ENCODE measurements at regions not wholly inside any gene's neighbourhood (a gene's known extent, or its start where the extent isn't known, plus 50 kb on each side); places are given as distances from the start of the nearest gene placed in this dataset.

DNA sequence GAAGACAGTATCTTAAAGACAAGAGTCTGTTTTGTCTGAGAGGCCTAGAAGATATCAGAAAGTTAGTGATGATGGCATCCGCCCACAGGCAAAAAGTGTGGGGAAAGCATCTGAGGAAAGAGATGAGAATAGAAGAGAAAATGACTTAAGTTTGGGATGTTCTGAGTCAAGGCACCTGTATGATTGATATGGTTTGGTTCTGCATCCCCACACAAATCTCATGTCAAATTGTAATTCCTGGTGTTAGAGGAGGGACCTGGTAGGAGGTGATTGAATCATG, 568.2 kb upstream of the MGMT start:
- POLR2A ChIA-PET: no interaction called here

DNA sequence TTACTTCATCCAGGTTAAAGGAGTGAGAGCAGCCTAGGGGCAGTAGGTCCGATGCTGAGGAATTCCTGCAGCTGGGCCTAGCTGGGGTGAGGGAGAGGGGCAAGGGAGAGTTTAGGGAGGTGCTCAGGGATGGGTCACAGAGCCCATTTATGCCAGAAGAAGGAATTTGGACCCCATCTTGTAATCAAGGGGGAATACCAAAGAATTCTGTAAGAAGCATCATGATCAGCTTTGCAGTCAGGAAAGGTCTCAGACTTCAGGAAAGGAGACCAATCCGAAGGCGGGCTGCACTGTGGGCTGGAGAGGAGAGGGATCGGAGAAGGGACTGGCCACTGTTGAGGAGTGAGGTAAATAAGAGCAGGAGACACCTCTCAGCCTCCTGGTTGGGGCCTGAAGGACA, 566.6 kb upstream of the MGMT start:
- FAIRE-seq (no peak), DNase-seq (ENCODE audit: low read depth, low spot score) (no peak)
- H3K27ac ChIP-seq (ENCODE audit: insufficient read depth, low read depth, low read length): no peak overlapping the region
- H2AFZ ChIP-seq (ENCODE audit: low read depth, low read length): no peak overlapping the region
- H3K4me1 ChIP-seq (ENCODE audit: control insufficient read depth, extremely low read depth, insufficient read depth, low read length): no peaks in the 10 kb centered on the region
- H3K36me3 ChIP-seq (ENCODE audit: control insufficient read depth in 2 of 2, extremely low read depth in 1 of 2, insufficient read depth in 2 of 2, low read length in 2 of 2): no peaks in the 10 kb centered on the region
- no peaks in the 10 kb centered on the region for H3K9me1 ChIP-seq (replicated peaks; ENCODE audit: control insufficient read depth, extremely low read depth, insufficient read depth, low read length)
- CTCF ChIA-PET: no interaction called here
- no peak overlapping the region for H3K4me3 ChIP-seq (replicated peaks in 1 of 3; ENCODE audit: insufficient read depth in 1 of 3, low read depth in 1 of 3, low read length in 3 of 3)
- no peaks in the 10 kb centered on the region for H3K9me3 ChIP-seq (replicated peaks; ENCODE audit: control insufficient read depth, insufficient read depth, low read length)
- H4K20me1 ChIP-seq (replicated peaks; ENCODE audit: control insufficient read depth, extremely low read depth, insufficient read depth, low read length): no peaks in the 10 kb centered on the region
- no peak overlapping the region for H3K4me2 ChIP-seq (ENCODE audit: insufficient read depth, low read length)
- POLR2A ChIA-PET: no interaction called here
- H3K27me3 ChIP-seq (ENCODE audit: control insufficient read depth in 2 of 2, insufficient read depth in 2 of 2, low read length in 2 of 2): no peaks in the 10 kb centered on the region
- no peaks in the 10 kb centered on the region for H3K79me2 ChIP-seq (ENCODE audit: control insufficient read depth, insufficient read depth, low read length)
- H3K9ac ChIP-seq (replicated peaks; ENCODE audit: extremely low read depth, insufficient read depth, low read length): no peak overlapping the region
- intact Hi-C loops (cut with micrococcal nuclease): no loop called here
- dilution Hi-C loops (cut with MboI; ENCODE audit: extremely low pct_ligation_motif_present, low sequenced_read_pairs): no loop called here
- TF ChIP-seq JUN (IDR thresholded peaks at IDR 0.05; ENCODE audit: borderline replicate concordance, insufficient read depth, insufficient read length, low read depth) (no peak), FOS (IDR thresholded peaks at IDR 0.05; ENCODE audit: borderline replicate concordance, insufficient read depth, low read length) (no peak)
- TF ChIP-seq, protein P1, sequence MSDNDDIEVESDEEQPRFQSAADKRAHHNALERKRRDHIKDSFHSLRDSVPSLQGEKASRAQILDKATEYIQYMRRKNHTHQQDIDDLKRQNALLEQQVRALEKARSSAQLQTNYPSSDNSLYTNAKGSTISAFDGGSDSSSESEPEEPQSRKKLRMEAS (IDR thresholded peaks at IDR 0.05; ENCODE audit: insufficient read depth, insufficient read length): no peak
- no TSS peak for BruUV-seq (replicated peaks)

More for the DNA sequence above, 568.2 kb upstream of the MGMT start:
- H3K9ac ChIP-seq (replicated peaks; ENCODE audit: extremely low read depth, insufficient read depth, low read length): no peak overlapping the region
- no peaks in the 10 kb centered on the region for H3K27me3 ChIP-seq (ENCODE audit: control insufficient read depth in 2 of 2, insufficient read depth in 2 of 2, low read length in 2 of 2)
- BruUV-seq (replicated peaks): no TSS peak
- H3K9me3 ChIP-seq (replicated peaks; ENCODE audit: control insufficient read depth, insufficient read depth, low read length): no peaks in the 10 kb centered on the region
- no peak overlapping the region for H2AFZ ChIP-seq (ENCODE audit: low read depth, low read length)
- DNase-seq (ENCODE audit: low read depth, low spot score) (no peak), FAIRE-seq (no peak)
- H3K79me2 ChIP-seq (ENCODE audit: control insufficient read depth, insufficient read depth, low read length): no peaks in the 10 kb centered on the region
- CTCF ChIA-PET: no interaction called here
- no peaks in the 10 kb centered on the region for H3K4me1 ChIP-seq (ENCODE audit: control insufficient read depth, extremely low read depth, insufficient read depth, low read length)
- H3K9me1 ChIP-seq (replicated peaks; ENCODE audit: control insufficient read depth, extremely low read depth, insufficient read depth, low read length): no peaks in the 10 kb centered on the region
- intact Hi-C loops (cut with micrococcal nuclease) (no loop called here), dilution Hi-C loops (cut with MboI; ENCODE audit: extremely low pct_ligation_motif_present, low sequenced_read_pairs) (no loop called here)
- H3K4me2 ChIP-seq (ENCODE audit: insufficient read depth, low read length): no peak overlapping the region
- H4K20me1 ChIP-seq (replicated peaks; ENCODE audit: control insufficient read depth, extremely low read depth, insufficient read depth, low read length): no peaks in the 10 kb centered on the region
- no peak overlapping the region for H3K4me3 ChIP-seq (replicated peaks in 1 of 3; ENCODE audit: insufficient read depth in 1 of 3, low read depth in 1 of 3, low read length in 3 of 3)
- H3K36me3 ChIP-seq (ENCODE audit: control insufficient read depth in 2 of 2, extremely low read depth in 1 of 2, insufficient read depth in 2 of 2, low read length in 2 of 2): no peaks in the 10 kb centered on the region
- TF ChIP-seq GATA2 (IDR thresholded peaks at IDR 0.05; ENCODE audit: insufficient read depth, insufficient read length, low read depth, low read length) (no peak), POLR2A (IDR thresholded peaks at IDR 0.05; ENCODE audit: low read depth, low read length) (no peak), POLR2AphosphoS5 (IDR thresholded peaks at IDR 0.05; ENCODE audit: insufficient read depth, low read depth, low read length) (no peak), FOS (IDR thresholded peaks at IDR 0.05; ENCODE audit: borderline replicate concordance, insufficient read depth, low read length) (no peak)
- H3K27ac ChIP-seq (ENCODE audit: insufficient read depth, low read depth, low read length): no peak overlapping the region
